ENCODE measurements at regions not wholly inside any gene's neighbourhood (a gene's known extent, or its start where the extent isn't known, plus 50 kb on each side); places are given as distances from the start of the nearest gene placed in this dataset.

GRCh38 chr1:162921311-162921710 lies 60.3 kb upstream of the CCDC190 start:
- DNase-seq (ENCODE audit: low read depth in 2 of 2), result no peak

- no peak for DNase-seq (ENCODE audit: low read depth in 2 of 2)
Observed at GRCh38 chr1:162919034-162919433, 58.1 kb upstream of the CCDC190 start.

- DNase-seq (ENCODE audit: low read depth in 2 of 2), result no peak
Observed at GRCh38 chr1:162918151-162918754, 57.3 kb upstream of the CCDC190 start.

GRCh38 chr1:162916821-162917613 lies 56.0 kb upstream of the CCDC190 start:
- DNase-seq (ENCODE audit: low read depth in 2 of 2), result no peak

GRCh38 chr1:162916407-162916806 lies 55.4 kb upstream of the CCDC190 start:
- DNase-seq (ENCODE audit: low read depth in 2 of 2), result peak; percentile 24 to 33

GRCh38 chr1:162914601-162915000 lies 53.6 kb upstream of the CCDC190 start:
- no peak for DNase-seq (ENCODE audit: low read depth in 2 of 2)

GRCh38 chr1:162913345-162913744 lies 52.4 kb upstream of the CCDC190 start:
- DNase-seq (ENCODE audit: low read depth in 2 of 2), result no peak

GRCh38 chr1:162912061-162912667 lies 51.2 kb upstream of the CCDC190 start:
- DNase-seq (ENCODE audit: low read depth in 2 of 2), result no peak
